Stimulated activated CD4-positive, alpha-beta T cell treated with anti-CD3 and anti-CD28 coated beads, Interleukin-12 subunit alpha, Interleukin-12 subunit beta, amount 100 ng/mL, for 24 hours (primary cell): ENCODE measurements at regions not wholly inside any gene's neighbourhood (a gene's known extent, or its start where the extent isn't known, plus 50 kb on each side); places are given as distances from the start of the nearest gene placed in this dataset.

Experiments used
- DNase-seq, 2 experiments: peaks; one replicate each; pipeline ENCODE4 v3.0.0-alpha.2; 2020; ENCODE audit warnings: low read depth in 2 of 2

DNA sequence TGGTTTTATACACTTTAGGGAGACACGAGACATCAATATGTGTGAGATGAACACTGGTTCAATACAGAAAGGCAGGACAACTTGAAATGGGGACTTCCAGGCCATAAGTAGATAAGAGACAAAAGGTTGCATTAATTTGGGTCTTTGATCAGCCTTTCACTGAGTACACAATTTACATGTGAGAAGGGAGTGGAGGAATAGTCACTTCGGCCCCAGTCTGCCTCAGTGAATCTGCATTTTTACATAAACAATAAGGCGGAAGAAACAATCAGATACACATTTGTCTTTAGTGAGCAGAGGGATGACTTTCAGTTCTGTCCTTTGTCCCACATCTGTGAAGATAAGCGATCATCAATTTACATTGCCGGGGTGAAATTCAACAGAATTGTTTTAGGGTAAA lies 104.3 kb upstream of the ARL4C start:
- no peak for DNase-seq

DNA sequence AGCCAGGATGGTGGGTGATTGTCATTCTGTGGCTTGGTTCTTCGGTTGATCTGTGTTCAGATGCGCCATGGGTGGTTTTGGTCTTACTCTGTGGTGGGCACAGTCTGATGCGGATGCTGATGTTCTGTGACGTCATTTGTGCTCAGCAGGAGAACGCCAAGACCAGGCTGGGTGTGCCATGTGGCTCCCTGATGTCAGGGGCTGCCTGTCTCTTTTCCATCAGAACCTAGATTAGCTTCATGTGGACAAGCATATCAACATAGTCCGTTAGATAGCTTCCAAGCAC lies 100.6 kb upstream of the ARL4C start:
- no peak for DNase-seq

DNA sequence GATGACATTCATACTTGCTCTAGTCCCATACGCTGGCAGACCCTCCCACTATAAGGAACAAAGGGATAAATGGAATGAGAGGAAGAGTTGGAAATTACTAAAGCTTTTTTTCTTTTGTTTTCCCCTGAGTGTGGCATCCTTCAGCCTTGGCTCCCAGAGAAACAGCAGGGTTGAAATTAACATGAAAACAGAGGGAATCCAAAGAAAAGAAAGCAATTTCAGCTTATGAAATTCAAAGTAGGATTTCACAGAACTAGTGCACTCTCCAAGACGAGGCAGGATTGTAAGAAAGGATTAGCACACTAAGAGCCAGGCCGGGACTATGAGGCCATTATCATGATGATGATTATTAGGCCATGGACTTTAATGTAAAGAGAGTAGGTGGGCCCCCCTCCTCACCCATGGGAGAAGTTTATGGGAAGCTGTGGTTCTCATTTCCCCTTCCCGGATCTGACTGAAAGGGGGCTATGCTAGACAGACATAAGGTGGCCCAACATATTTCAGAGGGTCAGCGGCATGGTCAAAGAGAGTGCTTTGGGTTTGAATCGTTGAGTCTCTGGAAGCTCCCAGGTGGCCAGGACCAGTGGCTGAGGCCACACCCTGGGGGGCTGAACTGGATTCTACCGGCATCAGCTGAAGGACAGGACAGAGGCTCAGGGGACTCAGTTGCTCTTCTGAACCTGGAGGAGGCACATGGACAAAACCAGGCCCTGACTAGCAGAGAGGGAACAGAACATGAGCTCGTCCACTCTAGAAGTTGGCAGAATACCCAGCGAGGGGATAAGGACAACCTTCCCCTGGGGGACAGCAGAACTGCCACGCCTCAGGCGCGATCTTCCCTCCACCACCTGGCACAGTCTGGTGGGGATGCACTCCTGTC lies 100.1 kb upstream of the ARL4C start:
- DNase-seq = no peak

DNA sequence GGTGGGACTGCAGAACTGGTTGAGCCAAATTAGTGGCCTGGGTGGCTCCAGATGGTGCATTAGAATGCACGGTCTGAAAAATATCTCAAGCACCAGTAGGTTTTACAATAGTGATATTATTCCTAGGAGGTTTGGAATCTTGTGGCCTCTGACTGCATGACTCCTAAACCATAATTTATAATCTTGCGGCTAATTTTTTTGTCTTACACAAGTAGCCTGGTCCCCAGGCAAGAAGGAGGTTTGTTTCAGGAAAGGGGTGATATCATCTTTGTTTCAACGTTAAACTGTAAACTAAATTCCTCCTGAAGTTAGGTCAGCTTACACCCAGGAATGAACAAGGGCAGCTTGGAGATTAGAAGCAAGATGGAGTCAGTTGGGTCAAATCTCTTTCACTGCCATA lies 98.9 kb upstream of the ARL4C start:
- no peak for DNase-seq

DNA sequence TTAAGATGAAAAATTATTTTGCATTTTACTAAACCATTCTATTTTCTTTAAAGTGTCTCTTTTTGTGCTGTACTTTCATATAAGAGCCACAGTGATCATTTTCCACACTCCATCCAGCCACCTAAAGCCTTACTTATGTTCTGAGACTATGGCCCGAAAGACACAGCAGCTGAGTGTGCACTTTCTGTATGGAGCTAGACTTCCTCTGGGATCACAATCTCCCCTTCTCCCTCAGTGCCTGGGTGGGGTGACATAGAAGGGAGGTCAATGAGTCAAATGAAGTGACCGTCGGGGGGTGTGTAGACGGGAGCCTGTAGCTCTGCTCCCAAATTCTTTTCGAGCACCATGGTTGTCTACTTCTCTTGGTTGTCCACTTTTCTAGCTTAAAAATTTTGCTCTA lies 97.8 kb upstream of the ARL4C start:
- DNase-seq = no peak

DNA sequence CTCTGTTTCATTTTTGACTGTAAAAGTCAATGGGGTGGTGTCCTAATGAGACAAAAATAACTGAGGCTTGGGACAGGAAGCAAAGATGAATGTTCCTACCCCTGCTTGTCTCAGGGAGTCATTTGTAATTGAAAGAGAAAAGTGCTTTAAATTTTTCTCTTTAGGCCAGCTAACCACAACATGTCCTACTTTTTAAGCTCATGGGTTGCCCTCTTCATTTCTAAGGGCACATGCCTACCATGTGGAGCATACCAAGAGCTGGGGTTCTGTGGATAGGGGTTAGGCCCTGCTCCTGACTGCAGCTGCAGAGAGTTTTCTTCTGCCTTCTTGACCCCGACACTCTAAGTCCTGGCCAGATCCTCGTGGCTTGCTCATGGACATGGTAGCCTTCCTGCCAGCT lies 96.8 kb upstream of the ARL4C start:
- no peak for DNase-seq

DNA sequence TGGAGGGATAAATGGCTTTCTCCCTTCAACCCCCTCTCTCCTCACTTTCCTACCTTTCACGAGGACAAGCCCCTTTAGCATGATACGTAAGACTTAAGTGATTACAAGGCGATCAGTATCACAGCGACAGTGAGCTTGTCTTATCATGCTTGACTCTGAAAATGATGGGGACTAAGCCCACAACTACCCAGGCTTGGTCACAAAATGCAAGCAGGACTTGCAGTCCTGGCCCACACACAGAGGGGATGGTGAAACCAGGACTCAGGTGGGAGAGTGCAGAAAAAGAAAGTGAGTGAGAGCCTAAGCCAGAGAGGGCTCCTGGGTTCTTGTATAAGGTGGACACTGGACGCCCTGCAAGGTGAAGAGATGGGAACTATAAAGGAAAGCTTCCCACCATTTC lies 95.7 kb upstream of the ARL4C start:
- DNase-seq = no peak

DNA sequence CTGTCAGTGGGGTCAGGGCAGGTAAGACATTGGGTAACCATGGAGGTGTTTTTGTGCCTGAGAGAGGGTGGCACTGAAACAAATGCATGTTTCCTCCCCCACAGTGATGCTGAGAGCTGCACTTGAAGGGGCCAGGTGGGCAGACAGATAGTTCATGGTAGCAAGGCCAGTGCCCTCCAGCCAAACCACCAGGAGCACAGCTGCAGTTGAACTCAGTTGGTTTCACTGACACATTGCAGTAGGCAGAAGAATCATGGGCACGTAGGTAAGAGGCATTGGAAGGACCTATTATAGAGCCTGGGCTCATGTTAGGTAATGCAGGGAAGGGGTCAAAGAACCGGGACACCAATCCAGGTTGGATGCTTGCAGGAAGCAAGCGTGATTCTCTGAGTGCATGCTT lies 93.2 kb upstream of the ARL4C start:
- DNase-seq = no peak

DNA sequence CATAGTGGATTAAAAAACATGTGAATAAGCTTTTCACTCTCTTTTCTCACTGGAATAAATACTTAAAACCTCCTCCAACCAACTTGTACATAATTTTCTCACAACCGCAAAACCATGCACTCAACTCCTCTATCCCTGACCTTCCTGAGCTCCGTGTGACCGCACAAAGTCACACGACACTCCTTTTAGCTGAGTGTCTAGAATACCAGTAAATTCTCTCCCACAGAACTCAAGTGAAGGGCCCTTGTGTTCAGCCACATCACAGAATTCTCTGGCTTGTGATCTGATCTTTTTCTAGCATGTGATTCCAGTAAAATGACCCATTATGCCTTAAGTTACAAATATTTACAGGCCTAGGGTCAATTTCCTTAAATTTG lies 91.2 kb upstream of the ARL4C start:
- DNase-seq = no peak

DNA sequence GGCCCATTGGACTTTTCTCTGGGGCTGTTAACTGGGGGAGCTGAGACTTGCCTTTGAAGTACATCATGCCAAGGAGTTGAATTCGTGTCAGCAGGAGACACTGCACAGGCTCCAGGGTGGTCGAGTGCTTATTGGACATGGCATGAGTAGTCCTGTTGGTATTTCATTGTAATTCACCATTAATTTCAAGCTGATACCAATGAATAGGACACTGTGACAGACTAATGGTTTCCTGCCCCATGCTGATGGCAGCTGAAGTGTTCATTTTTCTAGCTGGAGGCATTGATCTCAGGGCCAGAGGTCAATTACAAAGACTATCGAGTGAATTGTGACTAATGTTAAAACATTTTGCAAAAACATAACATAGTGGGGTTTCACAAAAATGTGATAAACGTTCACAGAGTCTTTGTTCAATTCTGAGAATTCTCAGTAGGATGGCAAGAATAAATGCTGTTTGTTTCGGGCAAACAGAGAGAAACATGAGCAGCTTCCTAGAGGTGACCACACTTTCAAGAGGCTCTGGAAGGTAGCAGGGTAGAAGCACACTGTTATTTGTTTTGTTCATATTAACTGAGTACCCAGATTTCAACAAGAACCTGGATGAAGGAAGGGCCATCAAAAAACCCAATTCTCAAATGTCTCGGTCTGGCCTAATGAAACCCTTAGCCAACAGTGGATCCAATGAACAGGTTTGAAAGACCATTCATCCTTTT lies 90.6 kb upstream of the ARL4C start:
- DNase-seq = no peak

DNA sequence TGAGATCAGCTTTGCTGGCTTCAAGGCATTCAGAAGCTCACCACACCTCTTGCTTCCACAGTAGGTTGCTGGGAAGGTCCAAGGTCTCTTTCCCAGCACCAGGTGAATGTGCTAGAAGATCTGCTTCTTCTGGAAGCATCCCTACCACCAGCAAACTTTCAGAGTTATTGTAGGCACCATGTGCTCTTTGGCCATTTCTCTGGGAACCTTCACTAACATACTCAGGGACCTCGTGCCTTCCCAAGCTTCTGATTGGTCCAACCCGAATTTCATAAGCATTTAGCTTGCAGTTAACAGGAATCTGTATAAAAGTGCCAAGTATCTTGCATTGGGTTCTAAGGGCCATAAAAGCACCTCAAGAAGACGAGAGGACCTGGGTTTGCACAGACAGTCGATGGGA lies 86.5 kb upstream of the ARL4C start:
- DNase-seq = no peak

DNA sequence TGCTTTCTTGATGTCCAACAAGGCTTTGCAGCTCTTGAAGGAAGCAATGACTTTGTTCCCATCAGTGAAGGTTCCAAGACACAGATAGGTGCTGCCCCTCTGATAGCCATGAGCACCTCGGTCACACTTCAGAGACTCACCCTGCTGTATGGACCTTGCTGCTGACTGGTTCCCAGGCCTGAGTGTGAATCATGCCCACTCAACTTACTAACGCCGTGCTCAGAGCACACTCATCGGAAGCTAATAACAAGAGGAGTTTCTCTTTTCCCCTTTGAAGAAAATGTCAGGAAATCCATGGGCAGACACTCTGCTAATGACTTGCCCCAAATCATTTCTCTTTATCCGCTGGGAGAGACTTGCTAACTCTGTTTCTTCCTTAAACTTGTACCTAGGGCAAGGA lies 83.8 kb upstream of the ARL4C start:
- no peak for DNase-seq

DNA sequence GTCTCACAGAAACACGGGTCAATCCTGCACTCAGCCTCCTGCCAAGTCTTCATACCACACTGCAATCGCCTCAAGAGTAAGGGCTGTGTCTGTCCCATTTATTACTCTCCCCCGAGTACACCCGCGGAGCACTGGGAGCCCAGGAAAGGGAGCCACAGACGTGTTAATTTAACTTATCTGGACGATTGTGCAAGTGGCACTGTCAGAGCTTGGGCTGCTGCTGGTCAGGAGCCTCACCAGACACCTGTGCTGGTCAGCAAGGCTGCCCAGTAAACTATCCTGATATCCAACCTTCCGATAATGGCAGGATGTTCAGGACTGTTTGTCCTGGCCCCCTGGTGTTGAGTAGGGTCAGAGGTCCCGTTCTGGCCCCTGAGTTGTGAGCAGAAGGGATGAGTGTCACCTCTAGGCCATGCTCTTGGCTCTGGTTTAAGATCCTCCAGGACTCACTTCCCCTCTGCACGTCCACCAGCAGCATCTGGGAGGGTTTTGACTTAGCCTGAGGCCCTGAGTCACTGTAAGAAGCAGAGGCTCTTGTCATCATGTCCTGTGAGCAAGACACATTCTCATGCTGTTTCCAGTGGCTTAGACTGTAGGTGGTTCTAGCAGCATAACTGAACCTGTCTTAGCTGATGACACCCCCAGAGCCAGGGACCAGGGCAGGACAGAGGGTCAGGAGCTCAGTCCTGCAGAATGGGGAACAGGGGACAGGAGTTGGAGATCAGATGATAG lies 82.5 kb upstream of the ARL4C start:
- DNase-seq = no peak

DNA sequence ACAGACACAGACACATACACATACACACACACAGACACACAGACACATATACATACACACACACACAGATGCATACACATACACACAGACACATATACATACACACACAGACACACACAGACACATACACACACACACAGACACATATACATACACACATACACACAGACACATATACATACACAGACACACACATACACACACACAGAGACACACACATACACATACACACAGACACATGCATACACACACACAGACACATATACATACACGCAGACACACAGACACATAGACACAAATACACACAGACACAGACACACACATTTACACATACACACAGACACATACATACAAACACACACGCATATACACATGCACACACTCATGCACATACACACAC lies 81.5 kb upstream of the ARL4C start:
- DNase-seq = no peak

DNA sequence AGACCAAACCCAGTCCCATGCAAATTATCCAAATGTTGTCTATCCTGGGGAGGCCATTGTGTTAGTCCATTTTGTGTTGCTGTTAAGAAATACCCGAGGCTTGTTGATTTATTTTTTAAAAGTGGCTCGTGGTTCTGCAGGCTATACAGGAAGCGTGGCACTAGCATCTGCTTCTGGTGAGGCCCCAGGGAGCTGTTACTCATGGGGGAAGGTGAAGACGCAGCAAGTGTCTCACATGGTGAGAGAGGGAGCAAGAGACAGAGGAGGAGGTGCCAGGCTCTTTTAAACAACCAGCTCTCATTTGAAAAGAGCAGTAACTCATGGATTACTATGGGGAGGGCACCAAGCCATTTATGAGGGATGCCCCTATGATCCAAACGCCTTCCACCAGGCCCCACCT lies 80.3 kb upstream of the ARL4C start:
- no peak for DNase-seq

DNA sequence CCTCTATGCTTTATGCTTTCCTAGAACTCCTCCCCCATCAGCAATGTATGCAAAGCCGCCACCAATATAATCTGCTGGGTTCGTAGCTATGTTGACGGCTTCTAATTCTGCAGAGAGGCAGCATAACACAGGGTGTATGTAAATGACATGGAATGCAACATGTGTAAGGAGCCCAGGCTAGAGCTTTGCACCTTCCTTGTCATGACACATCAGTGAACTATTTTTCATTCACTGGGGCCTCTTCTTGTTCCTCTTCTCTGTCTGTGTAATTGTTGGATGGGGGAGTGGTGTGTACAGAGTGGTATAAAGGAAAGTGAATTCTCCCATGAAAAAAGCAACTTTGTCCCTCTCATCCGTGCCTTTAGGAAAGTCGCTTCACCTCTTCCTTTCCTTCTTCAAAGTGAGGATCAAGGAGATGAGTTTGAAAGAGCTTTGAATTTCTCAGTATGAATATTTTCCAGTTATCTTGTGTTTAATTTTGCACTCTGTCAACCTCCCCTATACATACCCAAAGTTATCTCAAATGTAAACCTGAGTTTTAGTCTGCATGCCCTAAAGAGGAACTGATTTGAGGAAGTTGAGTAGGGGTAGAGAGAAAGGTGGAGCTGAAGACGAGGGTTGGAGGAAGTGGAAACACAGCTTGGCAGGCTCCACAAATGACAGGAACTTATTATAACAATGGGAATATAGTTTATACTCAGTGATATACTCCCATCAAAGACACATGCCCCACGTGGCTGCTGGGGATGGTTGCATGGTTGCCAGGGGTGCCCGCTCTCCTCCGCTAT lies 74.9 kb upstream of the ARL4C start:
- DNase-seq = no peak

DNA sequence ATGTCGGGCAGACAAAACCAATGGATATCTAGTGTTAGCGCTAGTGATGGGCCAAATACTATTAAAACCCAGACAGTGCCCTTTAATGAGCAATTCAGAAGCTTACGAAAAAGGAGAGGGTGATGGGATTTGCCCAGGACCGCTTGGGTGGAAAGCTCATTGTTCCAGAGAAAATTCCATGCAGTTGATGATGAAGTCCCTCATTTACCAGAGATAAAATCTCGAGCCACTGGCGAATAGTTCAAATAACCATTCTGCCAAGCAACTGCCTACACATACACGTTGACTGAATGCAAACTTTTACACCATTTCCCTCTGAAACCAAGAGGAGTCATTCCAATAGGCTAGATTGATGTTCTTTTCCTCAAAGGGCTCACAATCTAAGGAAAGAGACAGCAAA lies 73.6 kb upstream of the ARL4C start:
- DNase-seq = no peak

DNA sequence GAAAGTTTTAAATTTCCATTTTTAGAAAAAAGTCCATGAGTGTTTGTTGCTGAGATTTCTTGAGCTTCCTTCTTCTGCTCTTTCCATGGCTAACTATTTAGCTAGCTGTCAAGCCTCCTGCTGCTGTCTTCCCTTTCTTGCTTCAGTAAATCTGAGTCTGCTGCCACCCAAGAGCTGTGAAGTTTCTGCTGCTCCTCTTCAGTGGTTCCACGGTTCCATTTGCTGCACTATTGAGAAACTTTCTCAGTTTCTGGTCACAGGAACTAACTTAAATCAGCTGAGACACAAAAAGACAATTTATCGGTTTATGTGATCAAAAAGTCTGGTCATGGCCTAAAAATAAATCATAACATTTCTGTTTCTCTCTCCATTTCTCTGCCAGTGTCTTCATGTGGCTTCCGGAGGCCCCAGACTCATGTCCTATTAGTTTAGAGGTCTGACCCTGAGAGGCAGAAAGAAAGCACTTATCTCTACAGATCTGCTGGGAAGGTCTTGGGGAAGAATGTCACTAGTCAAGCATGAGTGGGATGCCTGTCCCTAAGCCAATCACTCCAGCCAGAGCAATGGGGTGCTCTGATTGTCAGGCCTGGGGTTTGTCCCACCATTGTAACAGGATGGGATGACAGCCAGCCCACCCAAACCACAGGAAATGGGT lies 73.0 kb upstream of the ARL4C start:
- no peak for DNase-seq

DNA sequence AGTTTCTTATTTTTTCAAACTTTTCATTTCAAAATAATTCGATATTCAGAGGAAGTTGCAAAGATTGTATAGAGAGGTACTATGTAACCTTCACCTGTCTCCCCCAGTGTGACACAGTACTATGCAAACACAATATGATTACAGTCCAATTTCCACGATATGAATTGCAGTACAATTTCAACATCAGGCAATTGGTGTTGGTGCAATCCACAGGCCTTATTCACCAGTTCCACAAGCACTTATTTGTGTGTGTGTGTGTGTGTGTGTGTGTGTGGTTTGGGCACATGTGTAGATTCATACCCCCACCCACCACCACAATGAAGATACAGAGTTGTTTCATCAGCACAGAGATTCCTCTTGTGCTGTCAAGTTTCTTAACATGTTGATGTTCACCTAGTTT lies 69.7 kb upstream of the ARL4C start:
- DNase-seq = no peak

DNA sequence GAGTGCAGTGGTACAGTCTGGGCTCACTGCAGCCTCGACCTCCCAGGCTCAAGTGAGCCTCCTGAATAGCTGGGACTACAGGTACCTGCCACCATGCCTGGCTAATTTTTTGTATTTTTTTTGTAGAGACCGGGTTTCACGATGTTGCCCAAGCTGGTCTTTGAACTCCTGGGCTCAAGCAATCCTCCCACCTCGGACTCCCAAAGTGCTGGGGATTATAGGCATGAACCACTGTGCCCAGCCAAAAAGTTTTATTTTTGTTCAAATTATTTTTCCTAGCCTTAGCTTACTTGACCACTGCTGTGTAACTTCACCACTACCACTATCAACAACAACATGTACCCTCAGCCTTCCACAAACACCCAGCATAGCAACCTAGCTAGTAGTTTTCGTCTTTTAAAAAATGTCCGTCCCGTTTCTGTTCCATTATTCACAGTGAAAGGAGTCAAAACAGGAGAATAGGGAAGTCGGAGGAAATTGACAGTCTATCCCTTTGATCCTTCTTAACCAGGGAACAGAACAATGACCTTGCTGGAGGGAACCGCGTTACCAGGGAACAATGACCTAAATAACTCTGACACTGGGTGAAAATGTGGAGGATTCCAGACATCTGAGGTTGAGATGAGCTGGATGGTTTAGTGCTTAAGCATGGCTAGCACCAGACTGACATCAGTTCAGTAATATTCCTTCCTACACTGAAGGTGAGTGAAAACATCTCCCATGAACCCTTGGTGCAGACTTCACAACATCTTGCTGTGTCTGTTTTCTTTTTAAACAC lies 69.2 kb upstream of the ARL4C start:
- no peak for DNase-seq

DNA sequence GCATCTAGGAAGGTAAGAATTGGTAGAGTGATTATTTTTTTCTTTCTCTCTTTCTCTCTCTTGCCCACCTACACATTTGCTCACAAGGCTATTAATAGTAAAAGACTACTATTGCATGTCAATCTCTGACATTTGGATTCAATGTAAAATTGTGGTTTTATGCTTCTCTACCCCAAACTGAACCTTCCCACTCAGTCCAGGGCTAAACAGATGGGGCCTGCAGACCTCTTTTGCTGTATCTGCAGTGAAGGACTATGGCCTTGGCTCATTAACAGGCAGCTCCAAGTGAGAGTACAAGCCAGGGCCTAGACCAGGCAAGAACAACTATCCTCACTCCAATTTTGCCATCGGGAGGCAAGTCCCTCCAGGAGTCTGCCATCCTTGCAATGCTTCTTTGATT lies 68.3 kb upstream of the ARL4C start:
- no peak for DNase-seq
